ENCODE measurements at regions not wholly inside any gene's neighbourhood (a gene's known extent, or its start where the extent isn't known, plus 50 kb on each side); places are given as distances from the start of the nearest gene placed in this dataset.

GRCh38 chr4:52377563-52377962 is 281.5 kb downstream of the USP46 start:
- no peak for TF ChIP-seq EZH2 (optimal IDR thresholded peaks at IDR 0.05; ENCODE audit: low read depth, low read length)
- TF ChIP-seq CTCF (IDR thresholded peaks at IDR 0.05; ENCODE audit: low read length), result no peak
